H1 (cell line): ENCODE measurements at regions not wholly inside any gene's neighbourhood (a gene's known extent, or its start where the extent isn't known, plus 50 kb on each side); places are given as distances from the start of the nearest gene placed in this dataset.
"Not testable (repeated sequence)": the region's sequence is repeated elsewhere in the genome, so short reads cannot be mapped to it uniquely, and the experiment has no call there.

Source experiments
- CTCF ChIA-PET: fragments of 300-600 bp; sonication (Branson Sonifier 250); formaldehyde crosslinking; loops from one replicate; lab custom pipeline; 2021; ENCODE audit not compliant: partially characterized antibody; lab: Charles Lee
- POLR2A ChIA-PET: fragments of 300-600 bp; sonication (Branson Sonifier 250); formaldehyde crosslinking; loops from one replicate; lab custom pipeline; 2021; ENCODE audit warnings: inconsistent platforms; ENCODE audit not compliant: partially characterized antibody; lab: Charles Lee
- DNase-seq, 2 experiments: peaks; one replicate each; pipeline versions ENCODE4 v3.0.0 to v3.0.0-alpha.2; 2010 to 2022; ENCODE audit warnings: low spot score in 2 of 2, low read depth in 1 of 2, mixed read lengths in 1 of 2
- FAIRE-seq: peaks from 2 replicates; lab custom pipeline; 2011; peaks lifted over from hg19 to GRCh38; lab: Jason Lieb, UNC
- H2AFZ ChIP-seq: 2 replicates; pipeline ENCODE4 v1.8.1; 2012; ENCODE audit warnings: low read length, inconsistent platforms
- H2AK5ac ChIP-seq: 2 replicates; pipeline ENCODE4 v1.6.1; 2013; ENCODE audit warnings: low read depth, low read length
- H2BK120ac ChIP-seq: replicated peaks from 2 replicates; pipeline ENCODE3; 2013; ENCODE audit warnings: low read depth, low read length, inconsistent platforms
- H2BK12ac ChIP-seq: 2 replicates; pipeline ENCODE4 v1.6.1; 2013; ENCODE audit warnings: low read depth, low read length
- H2BK15ac ChIP-seq: 2 replicates; pipeline ENCODE4 v1.6.1; 2013; ENCODE audit warnings: low read length
- H2BK20ac ChIP-seq: 2 replicates; pipeline ENCODE4 v1.6.1; 2013; ENCODE audit warnings: low read length
- H2BK5ac ChIP-seq: 2 replicates; pipeline ENCODE4 v1.6.1; 2013; ENCODE audit warnings: low read depth, low read length
- H3K14ac ChIP-seq: 2 replicates; pipeline ENCODE4 v1.6.1; 2013; ENCODE audit warnings: inconsistent platforms; ENCODE audit not compliant: insufficient read length
- H3K18ac ChIP-seq: 2 replicates; pipeline ENCODE4 v1.6.1; 2013; ENCODE audit warnings: low read length; ENCODE audit errors: extremely low read depth
- H3K23ac ChIP-seq: 2 replicates; pipeline ENCODE4 v1.6.1; 2013; ENCODE audit warnings: inconsistent platforms; ENCODE audit not compliant: insufficient read length
- H3K23me2 ChIP-seq: 2 replicates; pipeline ENCODE4 v1.6.1; 2013; ENCODE audit warnings: low read depth, low read length
- H3K27ac ChIP-seq: 2 replicates; pipeline ENCODE4 v1.6.1; 2011; ENCODE audit warnings: low read depth, low read length, inconsistent platforms
- H3K27me3 ChIP-seq, 4 experiments: replicated peaks in 1 of 4; 1 replicate in 1 of 4; 2 replicates in 3 of 4; pipeline versions ENCODE4 v1.6.1 to v1.8.1; 2011 to 2013; ENCODE audit warnings: low read length in 3 of 4, mild to moderate bottlenecking in 3 of 4, inconsistent platforms in 2 of 4, mixed read lengths in 2 of 4, moderate library complexity in 1 of 4; ENCODE audit not compliant: control insufficient read depth in 3 of 4, insufficient read depth in 3 of 4; ENCODE audit errors: extremely low read depth in 1 of 4
- H3K36me3 ChIP-seq, 4 experiments: 2 replicates each; pipeline versions ENCODE4 v1.6.1 to v1.8.1; 2011 to 2013; ENCODE audit warnings: mild to moderate bottlenecking in 4 of 4, low read length in 3 of 4, moderate library complexity in 2 of 4, control low read depth in 1 of 4, inconsistent platforms in 1 of 4; ENCODE audit not compliant: insufficient read depth in 4 of 4, control insufficient read depth in 2 of 4
- H3K4ac ChIP-seq: replicated peaks from 2 replicates; pipeline ENCODE3; 2013; ENCODE audit warnings: low read length, low read depth, mixed read lengths, inconsistent platforms; ENCODE audit not compliant: insufficient read length
- H3K4me1 ChIP-seq, 4 experiments: replicated peaks in 1 of 4; 1 replicate in 1 of 4; 2 replicates in 3 of 4; pipeline versions ENCODE4 v1.6.1 to v1.8.1; 2011 to 2013; ENCODE audit warnings: low read length in 3 of 4, inconsistent platforms in 2 of 4, mixed read lengths in 1 of 4; ENCODE audit not compliant: insufficient read depth in 4 of 4, control insufficient read depth in 3 of 4
- H3K4me2 ChIP-seq, 2 experiments: 2 replicates each; pipeline versions ENCODE4 v1.6.1 to v1.8.1; 2011 to 2013; ENCODE audit warnings: low read depth in 2 of 2, low read length in 2 of 2, control low read depth in 1 of 2, inconsistent platforms in 1 of 2, mild to moderate bottlenecking in 1 of 2; ENCODE audit not compliant: insufficient read depth in 1 of 2
- H3K4me3 ChIP-seq, 4 experiments: fragments of 200-600, 300-600 bp in 1 of 4; sonication (generic), shearing (Covaris generic), sonication (Bioruptor Twin) in 1 of 4; 2 replicates each; pipeline versions ENCODE4 v1.5.1 to v1.8.1; 2011 to 2016; ENCODE audit warnings: low read length in 4 of 4, low read depth in 3 of 4, control low read depth in 2 of 4, inconsistent platforms in 2 of 4, mild to moderate bottlenecking in 2 of 4, mixed read lengths in 1 of 4, moderate library complexity in 1 of 4; ENCODE audit not compliant: insufficient read depth in 2 of 4; ENCODE audit errors: extremely low read depth in 1 of 4
- H3K56ac ChIP-seq: replicated peaks from 2 replicates; pipeline ENCODE3; 2013; ENCODE audit warnings: low read depth, mild to moderate bottlenecking, mixed read lengths, low read length, inconsistent platforms; ENCODE audit not compliant: insufficient read length
- H3K79me1 ChIP-seq: 2 replicates; pipeline ENCODE4 v1.6.1; 2013; ENCODE audit warnings: low read depth, low read length, control low read depth
- H3K79me2 ChIP-seq, 2 experiments: 2 replicates each; pipeline versions ENCODE4 v1.6.1 to v1.8.1; 2012 to 2013; ENCODE audit warnings: low read length in 2 of 2, mild to moderate bottlenecking in 2 of 2, inconsistent platforms in 1 of 2; ENCODE audit not compliant: insufficient read depth in 2 of 2, control insufficient read depth in 1 of 2
- H3K9ac ChIP-seq, 4 experiments: replicated peaks in 1 of 4; 1 replicate in 1 of 4; 2 replicates in 3 of 4; pipeline versions ENCODE4 v1.6.1 to v1.8.1; 2011 to 2013; ENCODE audit warnings: low read depth in 3 of 4, low read length in 3 of 4, control low read depth in 2 of 4, mild to moderate bottlenecking in 2 of 4, moderate library complexity in 2 of 4, inconsistent platforms in 1 of 4; ENCODE audit errors: extremely low read depth in 1 of 4
- H3K9me3 ChIP-seq, 2 experiments: 2 replicates each; pipeline versions ENCODE4 v1.6.1 to v1.8.1; 2012 to 2013; ENCODE audit warnings: mild to moderate bottlenecking in 2 of 2, moderate library complexity in 2 of 2, control low read depth in 1 of 2, inconsistent platforms in 1 of 2, low read depth in 1 of 2, low read length in 1 of 2, mixed read lengths in 1 of 2; ENCODE audit not compliant: insufficient read depth in 2 of 2
- H4K20me1 ChIP-seq, 2 experiments: replicated peaks in 1 of 2; 2 replicates each; pipeline versions ENCODE3 to v1.8.1; 2011 to 2013; ENCODE audit warnings: inconsistent platforms in 2 of 2, low read length in 2 of 2, mild to moderate bottlenecking in 1 of 2; ENCODE audit not compliant: insufficient read depth in 2 of 2, control insufficient read depth in 1 of 2
- H4K5ac ChIP-seq: 2 replicates; pipeline ENCODE4 v1.6.1; 2013; ENCODE audit warnings: low read length, low read depth, mixed read lengths, inconsistent platforms; ENCODE audit not compliant: insufficient read length
- H4K8ac ChIP-seq: 2 replicates; pipeline ENCODE4 v1.8.0; 2013; ENCODE audit warnings: mild to moderate bottlenecking, moderate library complexity, low read length, inconsistent platforms; ENCODE audit not compliant: insufficient read depth; ENCODE audit errors: extremely low read depth
- H4K91ac ChIP-seq: replicated peaks from 2 replicates; pipeline ENCODE3; 2013; ENCODE audit warnings: low read length, mixed read lengths, inconsistent platforms; ENCODE audit not compliant: insufficient read length
- WGBS, 2 experiments: shearing (Covaris generic) in 1 of 2; methylation state at CpG; one replicate each; pipeline versions ENCODE4 v1.1.6 to v1.1.7; 2013 to 2015; ENCODE audit warnings: low lambda C conversion rate in 2 of 2, mixed read lengths in 2 of 2, inconsistent platforms in 1 of 2, low coverage in 1 of 2, missing lambda C conversion rate in 1 of 2; ENCODE audit not compliant: insufficient replicate concordance in 2 of 2, insufficient coverage in 1 of 2, insufficient read length in 1 of 2; ENCODE audit errors: extremely low coverage in 1 of 2, missing lambda C conversion rate in 1 of 2; 5-methylcytosine and 5-hydroxymethylcytosine counted together

DNA sequence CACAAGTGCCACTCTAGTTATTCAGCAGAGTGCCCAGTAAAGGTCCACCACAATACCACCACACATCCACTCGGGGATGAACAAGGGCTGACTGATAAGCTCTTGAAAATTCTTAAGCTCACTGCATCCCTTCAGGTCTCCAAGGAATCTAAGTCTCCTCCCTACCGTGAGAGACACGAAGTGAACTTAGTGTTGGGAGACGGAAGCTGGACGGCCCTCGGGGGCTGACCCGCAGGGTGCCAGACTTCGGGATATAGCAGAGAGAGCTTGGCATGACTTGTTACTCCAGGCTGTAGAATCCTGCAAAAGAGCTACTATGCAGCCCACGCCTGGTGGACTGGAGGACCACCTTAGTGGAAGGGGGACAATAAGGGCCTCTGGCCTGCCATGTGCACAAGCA is 75.1 kb downstream of the LYZL1 start:
- H3K36me3 ChIP-seq, H2BK12ac ChIP-seq, H2BK15ac ChIP-seq, H3K18ac ChIP-seq, H3K4me3 ChIP-seq, H3K27ac ChIP-seq, H2AFZ ChIP-seq, H2BK5ac ChIP-seq, DNase-seq, H3K79me1 ChIP-seq, H4K5ac ChIP-seq, H3K4ac ChIP-seq, H3K79me2 ChIP-seq, H4K8ac ChIP-seq, H2AK5ac ChIP-seq, H3K23me2 ChIP-seq, H4K20me1 ChIP-seq, H3K23ac ChIP-seq, H2BK20ac ChIP-seq, FAIRE-seq, POLR2A ChIA-PET, H3K14ac ChIP-seq, H3K27me3 ChIP-seq, H4K91ac ChIP-seq, H3K4me1 ChIP-seq, H3K9me3 ChIP-seq, H3K9ac ChIP-seq, H3K56ac ChIP-seq, H3K4me2 ChIP-seq, H2BK120ac ChIP-seq: not testable (repeated sequence)
- CTCF ChIA-PET = interaction anchor here (1.0 to 5.1 kb wide), 4 partner anchors 14 to 65 kb away, joined by 3 to 24 read pairs (median 4); no protein-coding TSS in a partner anchor
- 84% methylated on average over 9 of the region's 9 CpGs; no CpG with 5 or more reads in 1 of the 2 experiments for WGBS, 2 experiments

- H4K20me1 ChIP-seq, H3K4me2 ChIP-seq, H3K27me3 ChIP-seq, DNase-seq, H3K79me1 ChIP-seq, H3K27ac ChIP-seq, H2BK120ac ChIP-seq, H3K23me2 ChIP-seq, FAIRE-seq, H3K4ac ChIP-seq, H3K23ac ChIP-seq, H3K56ac ChIP-seq, H2BK15ac ChIP-seq, H2AK5ac ChIP-seq, H3K18ac ChIP-seq, H4K91ac ChIP-seq, H4K8ac ChIP-seq, H3K36me3 ChIP-seq, POLR2A ChIA-PET, H2AFZ ChIP-seq, H3K79me2 ChIP-seq, H3K14ac ChIP-seq, H4K5ac ChIP-seq, H3K9me3 ChIP-seq, H2BK12ac ChIP-seq, H2BK20ac ChIP-seq, H3K4me1 ChIP-seq, H2BK5ac ChIP-seq, H3K4me3 ChIP-seq, H3K9ac ChIP-seq: not testable (repeated sequence)
- 83% methylated on average over 21 of the region's 27 CpGs; no CpG with 5 or more reads in 1 of the 2 experiments for WGBS, 2 experiments
- CTCF ChIA-PET = interaction anchor here (5.1 kb wide), 1 partner anchor 12 kb away, joined by 24 read pairs; no protein-coding TSS in a partner anchor
These were observed 77.3 kb downstream of the LYZL1 start for GRCh38 chr10:29366206-29366605.
